ENCODE measurements at regions not wholly inside any gene's neighbourhood (a gene's known extent, or its start where the extent isn't known, plus 50 kb on each side); places are given as distances from the start of the nearest gene placed in this dataset.

DNA sequence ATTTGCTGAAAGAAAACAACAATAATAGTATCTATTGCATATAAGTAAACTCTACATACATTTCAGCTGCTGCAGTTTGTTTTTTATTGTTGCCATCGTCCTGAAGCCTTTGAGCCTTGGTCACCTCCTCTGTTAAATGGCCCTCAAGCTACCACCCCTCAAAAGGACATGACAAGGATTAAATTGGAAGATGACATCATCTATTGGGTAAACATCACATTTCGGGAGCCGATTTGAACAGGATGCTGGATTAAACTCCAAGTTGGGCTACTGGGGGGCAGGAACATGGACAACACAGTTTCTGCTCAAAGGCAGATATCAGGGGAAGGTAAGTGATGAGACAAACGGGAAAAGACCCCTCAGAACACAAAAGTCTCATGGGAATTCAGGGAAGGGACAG, 92.3 kb upstream of the ATP2B2 start:
- no peak overlapping the region for H3K4me3 ChIP-seq (replicated peaks; ENCODE audit: low read depth, low read length)
- no peak for DNase-seq (ENCODE audit: low read depth)
- TF ChIP-seq CTCF (IDR thresholded peaks at IDR 0.05; ENCODE audit: low read length, missing control alignments): no peak

DNA sequence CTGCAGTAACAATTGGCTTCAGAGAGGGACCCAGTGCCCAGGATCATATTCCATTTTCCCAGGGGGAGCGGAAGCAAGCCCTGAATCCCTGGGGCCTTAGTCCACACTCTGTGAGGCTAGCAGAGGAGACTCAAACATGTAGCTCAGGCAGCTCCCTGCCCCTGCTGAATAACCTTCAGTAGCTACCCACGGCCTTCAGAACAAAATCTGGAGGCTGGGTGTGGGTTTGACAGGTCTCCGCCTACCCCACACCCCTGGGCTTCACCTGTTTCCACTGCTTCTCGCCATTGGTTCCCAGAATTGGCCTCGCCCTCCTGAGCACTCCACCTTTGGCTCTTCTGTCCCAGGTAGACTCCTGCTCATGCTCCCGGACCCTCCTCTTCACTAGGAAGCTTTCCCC, 93.6 kb upstream of the ATP2B2 start:
- no peak for TF ChIP-seq CTCF (IDR thresholded peaks at IDR 0.05; ENCODE audit: low read length, missing control alignments)
- DNase-seq (ENCODE audit: low read depth): no peak
- no peak overlapping the region for H3K4me3 ChIP-seq (replicated peaks; ENCODE audit: low read depth, low read length)

DNA sequence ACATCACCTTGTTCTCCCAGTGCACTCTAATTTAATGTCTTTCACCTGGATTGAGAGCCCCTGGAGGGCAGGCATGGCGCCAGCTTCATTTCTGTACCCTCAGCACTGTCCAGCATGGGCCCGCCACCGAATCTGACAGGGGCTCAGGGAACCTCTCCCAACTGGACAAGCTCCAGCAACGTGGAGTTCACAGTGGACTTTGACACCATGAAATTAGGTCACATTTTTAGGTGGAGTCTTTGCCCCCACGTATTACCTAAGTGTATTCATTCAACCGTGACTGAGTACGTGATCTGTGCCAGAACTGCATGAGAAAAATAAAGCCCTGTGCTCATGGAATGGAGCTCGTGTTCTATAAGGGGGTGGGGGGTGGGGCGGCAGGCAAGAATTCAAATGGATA, 94.1 kb upstream of the ATP2B2 start:
- TF ChIP-seq CTCF (IDR thresholded peaks at IDR 0.05; ENCODE audit: low read length, missing control alignments): no peak
- no peak for DNase-seq (ENCODE audit: low read depth)
- no peak overlapping the region for H3K4me3 ChIP-seq (replicated peaks; ENCODE audit: low read depth, low read length)

GRCh38 chr3:10600296-10600714, 94.9 kb upstream of the ATP2B2 start:
- TF ChIP-seq CTCF (IDR thresholded peaks at IDR 0.05; ENCODE audit: low read length, missing control alignments): no peak
- H3K4me3 ChIP-seq (replicated peaks; ENCODE audit: low read depth, low read length): no peak overlapping the region

DNA sequence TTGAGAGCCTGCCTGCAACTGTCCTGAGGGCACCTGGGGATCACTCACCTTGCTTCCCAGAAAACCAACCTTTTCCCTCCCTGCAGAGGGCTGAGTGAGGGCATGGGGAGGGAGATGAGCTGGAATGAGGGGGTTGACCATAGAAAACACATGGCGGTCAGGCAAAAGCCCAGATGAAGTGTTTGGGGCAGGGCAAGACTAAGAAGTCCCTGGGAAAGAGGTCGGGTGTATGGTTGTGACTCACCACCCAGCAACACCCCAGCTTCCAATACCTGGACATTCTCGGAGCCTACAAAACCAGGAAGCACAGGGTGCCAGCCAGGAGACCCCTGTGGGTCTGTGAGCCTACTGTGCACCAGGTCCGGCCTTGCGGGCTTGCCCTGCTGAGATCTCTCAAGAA, 95.3 kb upstream of the ATP2B2 start:
- DNase-seq (ENCODE audit: low read depth): no peak
- no peak overlapping the region for H3K4me3 ChIP-seq (replicated peaks; ENCODE audit: low read depth, low read length)
- no peak for TF ChIP-seq CTCF (IDR thresholded peaks at IDR 0.05; ENCODE audit: low read length, missing control alignments)

More at GRCh38 chr3:10600296-10600714, 94.9 kb upstream of the ATP2B2 start:
- DNase-seq (ENCODE audit: low read depth): no peak

DNA sequence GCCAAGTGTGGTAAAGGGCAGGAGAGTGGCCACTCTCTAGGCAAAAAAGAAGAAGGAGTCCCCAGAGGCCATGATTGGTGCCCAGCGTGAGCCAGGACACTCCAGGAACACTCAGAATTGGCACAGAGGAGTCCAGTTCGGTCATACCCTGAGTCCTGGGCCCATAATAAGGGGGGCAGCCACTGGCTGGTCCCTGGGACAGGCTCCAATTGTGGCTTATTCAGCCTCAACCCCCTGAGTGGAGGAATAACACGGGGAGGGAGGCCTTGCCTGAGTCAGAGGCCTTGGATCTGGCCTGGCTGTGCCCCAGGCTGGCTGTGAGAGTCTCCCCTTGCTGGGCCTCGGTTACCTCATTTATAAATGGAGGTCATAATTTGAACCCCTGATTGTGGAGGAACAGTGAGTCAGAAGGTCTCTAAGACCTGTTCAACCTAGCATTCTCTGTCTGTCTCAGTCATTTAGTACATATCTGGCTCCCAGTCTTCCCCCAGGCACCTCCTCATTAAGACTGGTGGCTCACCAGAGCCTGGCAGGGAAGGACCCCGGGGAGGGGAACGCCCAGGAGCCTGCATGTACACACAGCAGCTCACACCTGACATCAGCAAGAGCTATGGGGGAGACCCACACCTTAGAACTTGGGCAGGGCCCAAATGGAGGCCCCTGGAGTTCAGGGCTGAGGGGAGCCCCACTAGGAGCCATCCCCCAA, 95.9 kb upstream of the ATP2B2 start:
- no peak overlapping the region for H3K4me3 ChIP-seq (replicated peaks; ENCODE audit: low read depth, low read length)
- TF ChIP-seq CTCF (IDR thresholded peaks at IDR 0.05; ENCODE audit: low read length, missing control alignments): no peak
- DNase-seq (ENCODE audit: low read depth): no peak

- no peak for TF ChIP-seq CTCF (IDR thresholded peaks at IDR 0.05; ENCODE audit: low read length, missing control alignments)
- H3K4me3 ChIP-seq (replicated peaks; ENCODE audit: low read depth, low read length): no peak overlapping the region
- DNase-seq (ENCODE audit: low read depth): no peak
Measured at GRCh38 chr3:10601857-10602230, 96.5 kb upstream of the ATP2B2 start.

Data from fibroblast of pulmonary artery (primary cell).